IMR-90 (cell line): ENCODE measurements at regions not wholly inside any gene's neighbourhood (a gene's known extent, or its start where the extent isn't known, plus 50 kb on each side); places are given as distances from the start of the nearest gene placed in this dataset.

Source experiments
- ATAC-seq: fragments of 200-7000 bp; cut with Tn5 transposase; 2 replicates; pipeline ENCODE4 v1.9.1; 2020; ENCODE audit warnings: low read depth, mild to moderate bottlenecking, moderate library complexity
- BruUV-seq: library from RNA; stranded (reverse); fragments of 400-500 nt; replicated peaks from 2 replicates; lab custom pipeline; 2021; lab: Mats Ljungman, UMichigan
- CTCF ChIA-PET: fragments of 300-600 bp; formaldehyde crosslinking; extraction: SDS; loops from one replicate; lab custom pipeline; 2021; ENCODE audit warnings: antibody characterized with exemption; lab: Yijun Ruan, JAX
- POLR2A ChIA-PET: fragments of 300-600 bp; sonication (Branson Sonifier 250); formaldehyde crosslinking; loops from one replicate; lab custom pipeline; 2022; ENCODE audit warnings: antibody characterized with exemption; ENCODE audit not compliant: unreplicated experiment; lab: Charles Lee
- DNase-seq: peaks from one replicate; pipeline ENCODE4 v3.0.0; 2013
- H2AFZ ChIP-seq: replicated peaks from 2 replicates; pipeline ENCODE3; 2013; ENCODE audit warnings: low read length, mild to moderate bottlenecking; ENCODE audit not compliant: poor library complexity
- H2AK5ac ChIP-seq: 2 replicates; pipeline ENCODE4 v1.6.1; 2013; ENCODE audit warnings: low read depth, low read length, inconsistent platforms
- H2AK9ac ChIP-seq: replicated peaks from 2 replicates; pipeline ENCODE3; 2013; ENCODE audit warnings: mild to moderate bottlenecking, low read depth, low read length, moderate library complexity; ENCODE audit not compliant: poor library complexity
- H2BK120ac ChIP-seq: 2 replicates; pipeline ENCODE4 v1.6.1; 2013; ENCODE audit warnings: low read depth, low read length, inconsistent platforms
- H2BK15ac ChIP-seq: 3 replicates; pipeline ENCODE4 v1.6.1; 2013; ENCODE audit warnings: low read depth, low read length, inconsistent platforms
- H2BK20ac ChIP-seq: 2 replicates; pipeline ENCODE4 v1.6.1; 2013; ENCODE audit warnings: low read depth, mild to moderate bottlenecking, inconsistent platforms, low read length, moderate library complexity
- H2BK5ac ChIP-seq: 2 replicates; pipeline ENCODE4 v1.6.1; 2013; ENCODE audit warnings: mild to moderate bottlenecking, low read depth, low read length, inconsistent platforms; ENCODE audit not compliant: poor library complexity, severe bottlenecking
- H3K14ac ChIP-seq: replicated peaks from 2 replicates; pipeline ENCODE4 v1.6.1; 2013; ENCODE audit warnings: low read depth, low read length, inconsistent platforms
- H3K18ac ChIP-seq: 2 replicates; pipeline ENCODE4 v1.6.1; 2013; ENCODE audit warnings: low read depth, low read length, control low read depth
- H3K23ac ChIP-seq: 2 replicates; pipeline ENCODE4 v1.6.1; 2013; ENCODE audit warnings: low read depth, low read length, inconsistent platforms
- H3K27ac ChIP-seq: 2 replicates; pipeline ENCODE4 v1.5.1; 2013; ENCODE audit warnings: mild to moderate bottlenecking, control low read depth, low read length; ENCODE audit not compliant: insufficient read depth
- H3K27me3 ChIP-seq: 2 replicates; pipeline ENCODE4 v1.6.1; 2013; ENCODE audit warnings: low read length; ENCODE audit not compliant: control insufficient read depth, insufficient read depth
- H3K36me3 ChIP-seq: 2 replicates; pipeline ENCODE4 v1.6.1; 2013; ENCODE audit warnings: low read length, mixed read lengths; ENCODE audit not compliant: control insufficient read depth, insufficient read depth
- H3K4ac ChIP-seq: 2 replicates; pipeline ENCODE4 v1.6.1; 2013; ENCODE audit warnings: low read depth, low read length, inconsistent platforms
- H3K4me1 ChIP-seq: 2 replicates; pipeline ENCODE4 v1.6.1; 2013; ENCODE audit warnings: low read length, mixed read lengths; ENCODE audit not compliant: control insufficient read depth, insufficient read depth
- H3K4me2 ChIP-seq: 2 replicates; pipeline ENCODE4 v1.6.1; 2013; ENCODE audit warnings: low read depth, mild to moderate bottlenecking, control low read depth, low read length, moderate library complexity
- H3K4me3 ChIP-seq: 2 replicates; pipeline ENCODE4 v1.5.1; 2013; ENCODE audit warnings: low read depth, mild to moderate bottlenecking, control low read depth, low read length, moderate library complexity; ENCODE audit not compliant: insufficient read depth
- H3K56ac ChIP-seq: 2 replicates; pipeline ENCODE4 v1.6.1; 2013; ENCODE audit warnings: low read length, inconsistent platforms; ENCODE audit not compliant: insufficient read depth; ENCODE audit errors: extremely low read depth
- H3K79me1 ChIP-seq, 2 experiments: 2 replicates each; pipeline ENCODE4 v1.6.1; 2013; ENCODE audit warnings: low read length in 2 of 2, inconsistent platforms in 1 of 2, low read depth in 1 of 2
- H3K9ac ChIP-seq: 2 replicates; pipeline ENCODE4 v1.6.1; 2013; ENCODE audit warnings: low read depth, low read length, control low read depth
- H3K9me1 ChIP-seq: 2 replicates; pipeline ENCODE4 v1.6.1; 2013; ENCODE audit warnings: low read length, inconsistent platforms; ENCODE audit not compliant: insufficient read depth
- H3K9me3 ChIP-seq: 2 replicates; pipeline ENCODE4 v1.6.1; 2013; ENCODE audit warnings: low read length; ENCODE audit not compliant: control insufficient read depth, insufficient read depth
- H4K20me1 ChIP-seq: 2 replicates; pipeline ENCODE4 v1.6.1; 2013; ENCODE audit warnings: low read length, inconsistent platforms; ENCODE audit not compliant: insufficient read depth
- H4K5ac ChIP-seq: 2 replicates; pipeline ENCODE4 v1.6.1; 2013; ENCODE audit warnings: mild to moderate bottlenecking, low read depth, low read length, control low read depth
- H4K8ac ChIP-seq, 2 experiments: 2 replicates each; pipeline ENCODE4 v1.6.1; 2013; ENCODE audit warnings: low read depth in 2 of 2, low read length in 2 of 2, control low read depth in 1 of 2, inconsistent platforms in 1 of 2
- H4K91ac ChIP-seq: 2 replicates; pipeline ENCODE4 v1.6.1; 2013; ENCODE audit warnings: low read depth, low read length, inconsistent platforms; ENCODE audit not compliant: insufficient read depth
- CEBPB ChIP-seq: IDR thresholded peaks from 2 replicates; pipeline ENCODE4 v1.6.1; 2012; ENCODE audit warnings: low read depth, low read length, improper control_type of control experiment
- CTCF ChIP-seq: conservative IDR thresholded peaks from 2 replicates; pipeline ENCODE4 v1.5.1; 2012; ENCODE audit warnings: mild to moderate bottlenecking, low read depth, low read length, improper control_type of control experiment
- FOS ChIP-seq: fragments of 150-350 bp; IDR thresholded peaks from 2 replicates; pipeline ENCODE4 v1.6.1; 2016; ENCODE audit warnings: low read depth, low read length
- MAFK ChIP-seq: IDR thresholded peaks from 2 replicates; pipeline ENCODE4 v1.6.1; 2012; ENCODE audit warnings: low read depth, low read length, improper control_type of control experiment
- MAZ ChIP-seq: IDR thresholded peaks from 2 replicates; pipeline ENCODE4 v1.6.1; 2012; ENCODE audit warnings: low read depth, mild to moderate bottlenecking, low read length, improper control_type of control experiment, moderate library complexity, borderline replicate concordance
- MXI1 ChIP-seq: IDR thresholded peaks from 2 replicates; pipeline ENCODE4 v1.6.1; 2012; ENCODE audit warnings: low read depth, mild to moderate bottlenecking, low read length, moderate library complexity, borderline replicate concordance
- POLR2A ChIP-seq: IDR thresholded peaks from 2 replicates; pipeline ENCODE4 v1.6.1; 2012; ENCODE audit warnings: mild to moderate bottlenecking, low read depth, low read length
- WGBS, 2 experiments: methylation state at CpG; one replicate each; pipeline versions ENCODE4 v1.1.5 to v1.1.7; 2013; ENCODE audit warnings: missing lambda C conversion rate in 2 of 2; ENCODE audit not compliant: insufficient read length in 1 of 2; ENCODE audit errors: extremely low coverage in 2 of 2; 5-methylcytosine and 5-hydroxymethylcytosine counted together
- dilution Hi-C: fragments of 300-500 bp; cut with HindIII; formaldehyde crosslinking; loops from one replicate; pipeline ENCODE4 v1.14.3; 2018; ENCODE audit warnings: low sequenced_read_pairs; ENCODE audit not compliant: unreplicated experiment
- in situ Hi-C: fragments of 300-500 bp; cut with MboI; formaldehyde crosslinking; loops from 3 replicates; pipeline ENCODE4 v1.14.3; 2019; ENCODE audit warnings: low sequenced_read_pairs, inconsistent platforms, mixed read lengths
- intact Hi-C: fragments of 100-400 bp; cut with micrococcal nuclease; formaldehyde crosslinking; loops from 2 replicates; pipeline ENCODE4 v1.10.0; 2022

GRCh38 chrX:125926295-125926694, 239.8 kb downstream of the DCAF12L2 start:
- TF ChIP-seq MAZ (no peak), POLR2A (no peak), FOS (no peak), MAFK (no peak), CTCF (no peak), CEBPB (peak; percentile 86), MXI1 (no peak)
- no peaks in the 10 kb centered on the region for H3K36me3 ChIP-seq
- H2AFZ ChIP-seq = no peak overlapping the region
- no peaks in the 10 kb centered on the region for H4K20me1 ChIP-seq
- no peaks in the 10 kb centered on the region for H3K27me3 ChIP-seq
- no peak overlapping the region for H4K5ac ChIP-seq
- no peak overlapping the region for H2AK9ac ChIP-seq
- no peak overlapping the region for H4K8ac ChIP-seq
- no peak overlapping the region for H4K91ac ChIP-seq
- H3K14ac ChIP-seq = no peak overlapping the region
- H3K9ac ChIP-seq = no peak overlapping the region
- no peaks in the 10 kb centered on the region for H3K4me1 ChIP-seq
- no peak for ATAC-seq
- no peak overlapping the region for H3K27ac ChIP-seq
- no TSS peak for BruUV-seq
- H3K9me3 ChIP-seq = no peaks in the 10 kb centered on the region
- no peak overlapping the region for H2BK120ac ChIP-seq
- dilution Hi-C loops = no loop called here
- H2BK20ac ChIP-seq = no peak overlapping the region
- no peak overlapping the region for H2BK5ac ChIP-seq
- in situ Hi-C loops = no loop called here
- no peak overlapping the region for H3K4me2 ChIP-seq
- no peak overlapping the region for H3K18ac ChIP-seq
- CTCF ChIA-PET = no interaction called here
- H3K4ac ChIP-seq = no peak overlapping the region
- H3K9me1 ChIP-seq = no peaks in the 10 kb centered on the region
- H3K4me3 ChIP-seq = no peak overlapping the region
- H3K79me1 ChIP-seq = no peaks in the 10 kb centered on the region
- intact Hi-C loops = no loop called here
- no CpG with 5 or more reads among the region's 4 CpGs for WGBS, 2 experiments
- no peak overlapping the region for H2BK15ac ChIP-seq
- H2AK5ac ChIP-seq = no peak overlapping the region
- DNase-seq = no peak
- H3K23ac ChIP-seq = no peak overlapping the region
- POLR2A ChIA-PET = no interaction called here
- no peak overlapping the region for H3K56ac ChIP-seq
